DND-41 (cell line): ENCODE measurements at regions not wholly inside any gene's neighbourhood (a gene's known extent, or its start where the extent isn't known, plus 50 kb on each side); places are given as distances from the start of the nearest gene placed in this dataset.

Experiments
- CTCF ChIP-seq: IDR thresholded peaks from 2 replicates; pipeline ENCODE4 v1.5.1; 2012; ENCODE audit warnings: borderline replicate concordance, low read length, moderate library complexity, mild to moderate bottlenecking; ENCODE audit not compliant: poor library complexity, severe bottlenecking; ENCODE audit errors: extremely low read depth
- EZH2 ChIP-seq: IDR thresholded peaks from 3 replicates; pipeline ENCODE4 v1.6.1; 2012; ENCODE audit warnings: borderline replicate concordance, low read depth, mild to moderate bottlenecking, moderate library complexity, low read length, inconsistent platforms; ENCODE audit not compliant: severe bottlenecking

- TF ChIP-seq EZH2 (no peak), CTCF (no peak)
These were observed 173.2 kb upstream of the ELL2 start for GRCh38 chr5:96134886-96135285.
